ENCODE measurements at regions not wholly inside any gene's neighbourhood (a gene's known extent, or its start where the extent isn't known, plus 50 kb on each side); places are given as distances from the start of the nearest gene placed in this dataset.

GRCh38 chr2:142758973-142759372, 118.5 kb upstream of the KYNU start:
- TF ChIP-seq CTCF (conservative IDR thresholded peaks at IDR 0.05 in 1 of 2, IDR thresholded peaks at IDR 0.05 in 1 of 2; ENCODE audit: low read depth in 1 of 2, low read length in 2 of 2) (no peak), EZH2 (IDR thresholded peaks at IDR 0.05; ENCODE audit: low read length, missing control alignments) (no peak)
